Osteoblast (primary cell): ENCODE measurements at regions not wholly inside any gene's neighbourhood (a gene's known extent, or its start where the extent isn't known, plus 50 kb on each side); places are given as distances from the start of the nearest gene placed in this dataset.

Experiments
- DNase-seq: peaks from one replicate; pipeline ENCODE4 v3.0.0; 2011; ENCODE audit warnings: low spot score, mixed read lengths; ENCODE audit not compliant: insufficient read length; ENCODE audit errors: missing footprints
- H2AFZ ChIP-seq: 2 replicates; pipeline ENCODE4 v1.6.0; 2011; ENCODE audit warnings: mild to moderate bottlenecking, low read length
- H3K27ac ChIP-seq: 2 replicates; pipeline ENCODE4 v1.5.1; 2011; ENCODE audit warnings: mild to moderate bottlenecking, low read depth, low read length, moderate library complexity
- H3K27me3 ChIP-seq: 2 replicates; pipeline ENCODE4 v1.6.0; 2012; ENCODE audit warnings: mild to moderate bottlenecking, control low read depth, inconsistent platforms, low read length, moderate library complexity; ENCODE audit not compliant: insufficient read depth
- H3K36me3 ChIP-seq: 2 replicates; pipeline ENCODE4 v1.5.1; 2011; ENCODE audit warnings: mild to moderate bottlenecking, low read length, control low read depth, moderate library complexity; ENCODE audit not compliant: insufficient read depth
- H3K4me1 ChIP-seq: 2 replicates; pipeline ENCODE4 v1.5.1; 2011; ENCODE audit warnings: mild to moderate bottlenecking, low read length, control low read depth, moderate library complexity; ENCODE audit not compliant: insufficient read depth
- H3K4me2 ChIP-seq: 2 replicates; pipeline ENCODE4 v1.6.0; 2011; ENCODE audit warnings: mild to moderate bottlenecking, low read length; ENCODE audit not compliant: insufficient read depth
- H3K4me3 ChIP-seq: fragments of 200-600 bp; sonication (generic); 3 replicates; pipeline ENCODE4 v1.5.1; 2012; ENCODE audit warnings: mild to moderate bottlenecking, low read length, inconsistent platforms; ENCODE audit not compliant: insufficient read depth
- H3K79me2 ChIP-seq: 2 replicates; pipeline ENCODE4 v1.6.0; 2012; ENCODE audit warnings: mild to moderate bottlenecking, low read length, control low read depth, inconsistent platforms; ENCODE audit not compliant: insufficient read depth
- H3K9me3 ChIP-seq: 2 replicates; pipeline ENCODE4 v1.5.1; 2011; ENCODE audit warnings: low read depth, low read length, control low read depth
- H4K20me1 ChIP-seq: 2 replicates; pipeline ENCODE4 v1.6.0; 2012; ENCODE audit warnings: mild to moderate bottlenecking, low read length, control low read depth; ENCODE audit not compliant: insufficient read depth
- CTCF ChIP-seq: IDR thresholded peaks from 2 replicates; pipeline ENCODE4 v1.5.1; 2011; ENCODE audit warnings: mild to moderate bottlenecking, low read depth, low read length, moderate library complexity; ENCODE audit errors: extremely low read depth

GRCh38 chr13:46992383-46992952 lies 95.6 kb upstream of the HTR2A start:
- no peaks in the 10 kb centered on the region for H3K36me3 ChIP-seq
- H3K27me3 ChIP-seq, result no peaks in the 10 kb centered on the region
- no peak overlapping the region for H3K27ac ChIP-seq
- H4K20me1 ChIP-seq, result no peaks in the 10 kb centered on the region
- H2AFZ ChIP-seq, result no peak overlapping the region
- H3K4me2 ChIP-seq, result no peak overlapping the region
- H3K79me2 ChIP-seq, result no peaks in the 10 kb centered on the region
- TF ChIP-seq CTCF, result peak; percentile 45
- no peak overlapping the region for H3K4me3 ChIP-seq
- peak; percentile 52 for DNase-seq
- no peaks in the 10 kb centered on the region for H3K9me3 ChIP-seq
- no peaks in the 10 kb centered on the region for H3K4me1 ChIP-seq

- DNase-seq, result no peak
- Histone ChIP-seq H4K20me1 (no peaks in the 10 kb centered on the region), H3K27ac (no peak overlapping the region), H2AFZ (no peak overlapping the region), H3K79me2 (no peaks in the 10 kb centered on the region), H3K36me3 (no peaks in the 10 kb centered on the region), H3K4me2 (no peak overlapping the region), H3K4me3 (no peak overlapping the region), H3K9me3 (no peaks in the 10 kb centered on the region), H3K4me1 (peaks cover 3% of the 10 kb centered on the region), H3K27me3 (no peaks in the 10 kb centered on the region)
- no peak for TF ChIP-seq CTCF
Measured at GRCh38 chr13:46983881-46984280, 87.0 kb upstream of the HTR2A start.

GRCh38 chr13:46982856-46983582 lies 86.2 kb upstream of the HTR2A start:
- Histone ChIP-seq H2AFZ (no peak overlapping the region), H3K27me3 (no peaks in the 10 kb centered on the region), H3K4me1 (peaks cover 3% of the 10 kb centered on the region), H3K4me2 (no peak overlapping the region), H4K20me1 (no peaks in the 10 kb centered on the region), H3K9me3 (no peaks in the 10 kb centered on the region), H3K4me3 (no peak overlapping the region), H3K36me3 (no peaks in the 10 kb centered on the region), H3K79me2 (no peaks in the 10 kb centered on the region), H3K27ac (no peak overlapping the region)
- DNase-seq, result no peak
- no peak for TF ChIP-seq CTCF

DNA sequence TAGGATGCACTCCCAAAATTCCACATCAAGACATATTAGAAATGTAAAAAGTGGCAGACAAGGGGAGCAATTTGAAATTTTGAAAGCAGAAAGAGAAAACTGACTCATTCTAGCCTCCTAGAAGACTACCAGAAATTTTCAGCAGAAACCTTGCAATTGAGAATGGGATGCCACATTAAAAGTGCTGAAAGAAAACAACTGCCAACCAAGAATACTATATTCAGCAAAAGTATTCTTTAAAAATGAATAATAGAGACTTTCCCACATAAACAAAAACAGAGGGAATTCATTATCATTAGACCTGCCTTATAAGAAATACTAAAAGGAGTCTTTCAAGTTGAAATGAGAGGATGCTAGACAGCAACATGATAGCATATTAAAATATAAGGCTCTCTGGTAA lies 78.3 kb upstream of the HTR2A start:
- Histone ChIP-seq H3K27ac (no peak overlapping the region), H2AFZ (no peak overlapping the region), H3K4me3 (no peak overlapping the region), H4K20me1 (no peaks in the 10 kb centered on the region), H3K27me3 (no peaks in the 10 kb centered on the region), H3K36me3 (no peaks in the 10 kb centered on the region), H3K9me3 (peaks cover 2% of the 10 kb centered on the region), H3K79me2 (no peaks in the 10 kb centered on the region), H3K4me1 (no peaks in the 10 kb centered on the region), H3K4me2 (no peak overlapping the region)
- no peak for DNase-seq
- TF ChIP-seq CTCF, result no peak
